ENCODE measurements at regions not wholly inside any gene's neighbourhood (a gene's known extent, or its start where the extent isn't known, plus 50 kb on each side); places are given as distances from the start of the nearest gene placed in this dataset.
"Not testable (repeated sequence)": the region's sequence is repeated elsewhere in the genome, so short reads cannot be mapped to it uniquely, and the experiment has no call there.

DNA sequence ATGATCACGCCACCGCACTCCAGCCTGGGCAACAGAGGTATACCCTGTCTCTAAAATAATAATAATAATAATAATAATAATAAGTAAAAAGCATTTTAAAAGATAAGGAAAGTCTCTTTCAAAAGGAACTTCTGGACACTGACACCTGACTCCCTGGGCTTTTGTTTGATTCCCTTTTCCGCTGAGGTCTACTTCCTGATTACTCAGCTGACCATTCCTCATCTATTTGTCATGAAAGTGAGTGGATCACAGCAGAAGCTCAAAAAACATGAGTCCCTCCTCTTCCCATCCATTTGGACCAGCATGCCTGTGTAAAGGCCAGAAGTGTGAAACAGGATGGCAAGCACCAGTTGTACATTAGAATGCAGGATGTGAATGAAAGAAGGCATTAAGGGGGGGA, 61.1 kb upstream of the FBXO28 start:
- DNase-seq (ENCODE audit: low read depth) = no peak
- H3K4me3 ChIP-seq (ENCODE audit: low read length) = no peak overlapping the region

DNA sequence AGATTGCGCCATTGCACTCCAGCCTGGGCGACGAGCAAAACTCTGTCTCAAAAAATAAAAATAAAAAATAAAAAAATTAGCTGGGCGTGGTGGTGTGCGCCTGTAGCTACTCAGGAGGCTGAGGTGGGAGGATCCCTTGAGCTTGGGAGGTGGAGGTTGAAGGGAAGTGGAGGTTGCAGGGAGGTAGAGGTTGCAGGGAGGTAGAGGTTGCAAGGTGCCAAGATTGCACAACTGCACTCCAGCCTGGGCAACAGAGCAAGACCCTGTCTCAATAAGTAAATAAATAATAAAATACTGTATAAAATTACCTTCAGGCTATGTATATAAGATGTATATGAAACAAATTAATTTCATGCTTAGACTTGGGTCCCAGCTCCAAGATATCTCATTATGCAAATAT, 62.1 kb upstream of the FBXO28 start:
- H3K4me3 ChIP-seq (ENCODE audit: low read length); DNase-seq (ENCODE audit: low read depth): not testable (repeated sequence)

More for the DNA sequence above, 61.1 kb upstream of the FBXO28 start:
- TF ChIP-seq, protein P1, sequence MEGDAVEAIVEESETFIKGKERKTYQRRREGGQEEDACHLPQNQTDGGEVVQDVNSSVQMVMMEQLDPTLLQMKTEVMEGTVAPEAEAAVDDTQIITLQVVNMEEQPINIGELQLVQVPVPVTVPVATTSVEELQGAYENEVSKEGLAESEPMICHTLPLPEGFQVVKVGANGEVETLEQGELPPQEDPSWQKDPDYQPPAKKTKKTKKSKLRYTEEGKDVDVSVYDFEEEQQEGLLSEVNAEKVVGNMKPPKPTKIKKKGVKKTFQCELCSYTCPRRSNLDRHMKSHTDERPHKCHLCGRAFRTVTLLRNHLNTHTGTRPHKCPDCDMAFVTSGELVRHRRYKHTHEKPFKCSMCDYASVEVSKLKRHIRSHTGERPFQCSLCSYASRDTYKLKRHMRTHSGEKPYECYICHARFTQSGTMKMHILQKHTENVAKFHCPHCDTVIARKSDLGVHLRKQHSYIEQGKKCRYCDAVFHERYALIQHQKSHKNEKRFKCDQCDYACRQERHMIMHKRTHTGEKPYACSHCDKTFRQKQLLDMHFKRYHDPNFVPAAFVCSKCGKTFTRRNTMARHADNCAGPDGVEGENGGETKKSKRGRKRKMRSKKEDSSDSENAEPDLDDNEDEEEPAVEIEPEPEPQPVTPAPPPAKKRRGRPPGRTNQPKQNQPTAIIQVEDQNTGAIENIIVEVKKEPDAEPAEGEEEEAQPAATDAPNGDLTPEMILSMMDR (conservative IDR thresholded peaks at IDR 0.05; ENCODE audit: low read depth, low read length) = no peak

DNA sequence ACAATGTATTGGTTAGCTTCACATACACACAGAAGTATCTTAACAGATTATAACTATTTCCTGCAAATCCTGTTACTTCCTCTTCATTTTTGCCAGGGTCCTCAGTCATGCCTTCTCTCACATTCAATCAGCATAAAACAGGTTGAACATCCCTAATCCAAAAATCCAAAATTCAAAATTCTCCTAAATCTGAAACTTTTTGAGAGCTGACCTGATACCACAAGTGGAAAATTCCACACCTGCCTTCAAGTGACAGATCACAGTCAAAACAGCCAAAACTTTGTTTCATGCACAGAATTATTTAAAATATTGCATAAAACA, 62.9 kb upstream of the FBXO28 start:
- H3K4me3 ChIP-seq (ENCODE audit: low read length) = no peak overlapping the region
- TF ChIP-seq, protein P1 (conservative IDR thresholded peaks at IDR 0.05; ENCODE audit: low read depth, low read length) = no peak
- DNase-seq (ENCODE audit: low read depth) = no peak

- TF ChIP-seq, protein P1 (conservative IDR thresholded peaks at IDR 0.05; ENCODE audit: low read depth, low read length) = no peak
- H3K4me3 ChIP-seq (ENCODE audit: low read length) = no peak overlapping the region
- DNase-seq (ENCODE audit: low read depth) = no peak
Observed at GRCh38 chr1:224047538-224047937, 66.4 kb upstream of the FBXO28 start.

GRCh38 chr1:224045556-224045955, 68.4 kb upstream of the FBXO28 start:
- no peak overlapping the region for H3K4me3 ChIP-seq (ENCODE audit: low read length)
- no peak for DNase-seq (ENCODE audit: low read depth)
- TF ChIP-seq, protein P1 (conservative IDR thresholded peaks at IDR 0.05; ENCODE audit: low read depth, low read length) = no peak

GRCh38 chr1:224044420-224044819, 69.5 kb upstream of the FBXO28 start:
- TF ChIP-seq, protein P1 (conservative IDR thresholded peaks at IDR 0.05; ENCODE audit: low read depth, low read length) = no peak
- DNase-seq (ENCODE audit: low read depth) = no peak
- no peak overlapping the region for H3K4me3 ChIP-seq (ENCODE audit: low read length)

DNA sequence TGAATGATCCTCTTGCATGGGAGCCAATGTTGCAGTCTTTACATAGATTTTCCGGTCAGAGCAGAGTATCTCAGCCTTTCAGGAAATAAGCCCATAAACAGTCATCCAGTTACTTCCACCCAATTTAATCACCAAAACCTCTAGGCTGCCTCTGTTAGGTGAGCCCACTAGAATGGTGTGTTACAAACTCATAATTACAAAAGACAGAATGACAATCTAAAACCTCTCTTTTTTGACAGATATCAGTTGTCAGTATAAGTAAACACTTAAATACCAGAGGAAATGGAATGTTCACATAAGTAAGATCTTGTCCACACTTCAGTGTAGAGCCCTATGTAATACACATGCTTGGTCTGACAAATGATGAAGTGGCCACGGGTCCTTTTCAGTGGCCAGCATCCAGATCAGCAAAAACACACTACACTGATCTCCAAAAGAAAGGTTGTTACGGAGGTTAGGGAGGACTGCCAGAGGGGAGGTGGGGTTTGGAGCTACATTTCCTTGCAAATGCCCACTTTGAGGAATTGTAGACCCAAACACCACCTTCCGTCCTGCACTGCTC, 71.3 kb upstream of the FBXO28 start:
- no peak for DNase-seq (ENCODE audit: low read depth)
- H3K4me3 ChIP-seq (ENCODE audit: low read length) = no peak overlapping the region
- TF ChIP-seq, protein P1 (conservative IDR thresholded peaks at IDR 0.05; ENCODE audit: low read depth, low read length) = no peak

DNA sequence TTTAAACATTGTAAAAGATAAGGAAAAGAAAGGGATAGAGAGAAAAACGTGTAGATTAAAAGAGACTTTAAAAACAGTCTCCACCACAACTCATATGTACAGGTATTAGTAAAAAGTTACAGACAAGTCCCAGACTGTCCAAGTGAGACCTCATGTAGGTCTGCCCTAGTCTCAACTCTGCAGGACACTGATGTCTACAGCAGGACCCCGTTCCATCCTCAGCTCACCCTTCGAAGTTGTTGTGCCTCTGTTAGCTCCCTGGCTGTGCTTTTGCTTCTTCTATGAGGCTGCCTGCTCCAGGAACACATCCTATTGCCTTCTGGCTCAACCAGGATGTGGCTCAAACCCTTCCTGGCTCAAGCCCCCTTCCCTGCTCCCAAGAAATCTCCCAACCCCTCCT, 72.9 kb upstream of the FBXO28 start:
- no peak for DNase-seq (ENCODE audit: low read depth)
- TF ChIP-seq, protein P1 (conservative IDR thresholded peaks at IDR 0.05; ENCODE audit: low read depth, low read length) = no peak
- H3K4me3 ChIP-seq (ENCODE audit: low read length) = no peak overlapping the region

- not testable (repeated sequence) for H3K4me3 ChIP-seq (ENCODE audit: low read length); DNase-seq (ENCODE audit: low read depth)
Observed at GRCh38 chr1:224040423-224040822, 73.5 kb upstream of the FBXO28 start.

DNA sequence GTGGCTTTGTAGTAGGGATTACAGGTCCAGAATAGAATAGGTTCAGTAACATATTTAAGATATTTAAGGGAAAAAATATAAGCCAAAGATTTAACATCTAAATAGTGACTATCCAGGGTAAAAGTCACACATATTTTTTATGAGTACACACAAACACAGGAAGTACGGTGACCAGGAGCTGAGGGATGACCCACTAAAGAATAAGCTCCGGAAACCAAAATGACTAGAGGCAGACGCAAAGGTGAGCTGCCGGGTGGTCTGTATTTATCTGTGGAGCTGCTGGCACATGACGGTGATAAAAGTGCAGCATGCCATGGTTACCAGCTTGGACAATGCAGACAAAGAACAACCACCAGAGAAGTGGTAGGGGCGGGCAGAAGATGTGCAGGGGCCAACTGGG, 73.9 kb upstream of the FBXO28 start:
- not testable (repeated sequence) for H3K4me3 ChIP-seq (ENCODE audit: low read length); DNase-seq (ENCODE audit: low read depth)

DNA sequence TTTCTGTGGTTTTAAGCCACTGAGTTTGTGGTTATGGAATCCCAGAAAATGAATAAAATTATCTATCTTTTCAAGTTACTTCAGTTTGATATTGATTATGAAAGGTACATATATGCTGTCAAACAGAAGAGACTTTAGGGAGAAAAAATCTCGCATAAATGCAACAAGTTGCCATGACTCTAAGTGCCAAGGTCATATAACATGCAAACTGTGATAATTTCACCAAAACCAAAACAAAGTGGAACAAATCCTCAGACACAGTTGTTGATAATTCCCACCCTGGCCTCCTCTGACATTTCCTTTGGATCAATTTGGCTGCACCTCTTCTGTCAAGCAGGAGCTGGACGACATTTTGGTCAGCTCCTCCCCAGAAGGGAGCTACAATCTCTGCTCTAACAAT, 75.1 kb upstream of the FBXO28 start:
- H3K4me3 ChIP-seq (ENCODE audit: low read length); DNase-seq (ENCODE audit: low read depth): not testable (repeated sequence)
